ENCODE measurements at regions not wholly inside any gene's neighbourhood (a gene's known extent, or its start where the extent isn't known, plus 50 kb on each side); places are given as distances from the start of the nearest gene placed in this dataset.

DNA sequence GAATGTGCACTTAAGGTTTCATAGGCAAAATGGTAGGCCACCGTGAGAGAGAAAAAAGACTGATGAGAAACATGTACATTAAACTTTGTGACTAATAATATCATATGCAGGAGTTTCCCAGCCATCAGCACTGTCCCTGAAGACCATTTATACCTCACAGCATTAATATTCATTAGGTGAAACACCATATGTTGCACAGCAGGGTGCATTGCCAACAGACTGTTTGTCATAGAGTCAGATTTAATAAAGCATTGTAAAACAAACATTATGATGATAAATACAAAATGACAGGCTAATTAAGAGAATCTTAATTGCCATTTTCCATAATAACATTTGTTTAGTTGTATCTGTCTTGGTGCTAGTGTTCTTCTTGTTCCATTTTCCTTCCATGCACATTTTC, 578.3 kb downstream of the EPHA3 start:
- Histone ChIP-seq H3K36me3 (replicated peaks; ENCODE audit: insufficient read depth, low read depth) (no peaks in the 10 kb centered on the region), H3K9me3 (ENCODE audit: low read depth) (no peaks in the 10 kb centered on the region), H3K27me3 (no peaks in the 10 kb centered on the region), H3K4me2 (no peak overlapping the region), H3K79me2 (no peaks in the 10 kb centered on the region), H2AFZ (no peak overlapping the region), H3K4me3 (no peak overlapping the region), H3K27ac (no peak overlapping the region), H3K9me2 (replicated peaks; ENCODE audit: insufficient read depth) (no peaks in the 10 kb centered on the region), H4K20me1 (ENCODE audit: insufficient read depth, poor library complexity, severe bottlenecking) (no peaks in the 10 kb centered on the region), H3K4me1 (ENCODE audit: insufficient read depth) (no peaks in the 10 kb centered on the region)
- no peak for DNase-seq (ENCODE audit: low spot score)
- WGBS (ENCODE audit: low lambda C conversion rate, missing lambda C conversion rate), result 100% methylated on average over 1 of the region's 1 CpG
- no peak for TF ChIP-seq CTCF (IDR thresholded peaks at IDR 0.05; ENCODE audit: poor library complexity)
- no peak for TF ChIP-seq EZH2phosphoT487 (IDR thresholded peaks at IDR 0.05; ENCODE audit: low read depth, severe bottlenecking, unreplicated experiment)
- no peak for TF ChIP-seq EZH2 (IDR thresholded peaks at IDR 0.05; ENCODE audit: borderline replicate concordance)

GRCh38 chr3:89690646-89691045, 583.2 kb downstream of the EPHA3 start:
- Histone ChIP-seq H2AFZ (no peak overlapping the region), H3K4me3 (no peak overlapping the region), H3K9me3 (ENCODE audit: low read depth) (no peaks in the 10 kb centered on the region), H3K27me3 (no peaks in the 10 kb centered on the region), H3K9me2 (replicated peaks; ENCODE audit: insufficient read depth) (no peaks in the 10 kb centered on the region), H4K20me1 (ENCODE audit: insufficient read depth, poor library complexity, severe bottlenecking) (no peaks in the 10 kb centered on the region), H3K79me2 (no peaks in the 10 kb centered on the region), H3K27ac (no peak overlapping the region), H3K36me3 (replicated peaks; ENCODE audit: insufficient read depth, low read depth) (no peaks in the 10 kb centered on the region), H3K4me1 (ENCODE audit: insufficient read depth) (no peaks in the 10 kb centered on the region), H3K4me2 (no peak overlapping the region)
- 51% methylated on average over 2 of the region's 2 CpGs for WGBS (ENCODE audit: low lambda C conversion rate, missing lambda C conversion rate)
- TF ChIP-seq EZH2 (IDR thresholded peaks at IDR 0.05; ENCODE audit: borderline replicate concordance) (no peak), CTCF (IDR thresholded peaks at IDR 0.05; ENCODE audit: poor library complexity) (no peak), EZH2phosphoT487 (IDR thresholded peaks at IDR 0.05; ENCODE audit: low read depth, severe bottlenecking, unreplicated experiment) (no peak)
- no peak for DNase-seq (ENCODE audit: low spot score)

DNA sequence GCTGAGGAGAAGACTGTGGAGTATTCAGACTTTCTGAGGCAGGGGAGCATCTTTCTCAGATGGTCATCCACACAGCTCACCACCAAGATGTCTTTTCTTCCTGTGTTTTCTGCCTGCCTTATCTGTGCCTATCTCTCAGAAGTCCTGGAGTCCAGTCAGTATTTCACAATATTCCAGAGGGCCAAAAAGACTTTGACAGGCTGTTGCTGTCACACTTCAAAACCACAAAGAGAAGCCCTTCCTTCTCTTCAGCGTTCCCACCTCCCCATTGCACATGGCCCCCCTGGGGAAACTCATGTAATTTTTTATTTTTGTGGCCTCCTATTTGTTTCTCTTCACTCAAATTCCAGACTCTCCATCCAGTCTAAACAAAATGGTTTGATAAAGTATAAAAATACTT, 585.2 kb downstream of the EPHA3 start:
- H3K27me3 ChIP-seq, result no peaks in the 10 kb centered on the region
- H3K4me2 ChIP-seq, result no peak overlapping the region
- H3K4me1 ChIP-seq (ENCODE audit: insufficient read depth), result peaks cover under 1% of the 10 kb centered on the region
- DNase-seq (ENCODE audit: low spot score), result no peak
- H3K4me3 ChIP-seq, result no peak overlapping the region
- no peaks in the 10 kb centered on the region for H3K9me3 ChIP-seq (ENCODE audit: low read depth)
- H3K79me2 ChIP-seq, result no peaks in the 10 kb centered on the region
- 68% methylated on average over 1 of the region's 1 CpG for WGBS (ENCODE audit: low lambda C conversion rate, missing lambda C conversion rate)
- no peaks in the 10 kb centered on the region for H3K9me2 ChIP-seq (replicated peaks; ENCODE audit: insufficient read depth)
- H4K20me1 ChIP-seq (ENCODE audit: insufficient read depth, poor library complexity, severe bottlenecking), result no peaks in the 10 kb centered on the region
- no peaks in the 10 kb centered on the region for H3K36me3 ChIP-seq (replicated peaks; ENCODE audit: insufficient read depth, low read depth)
- H2AFZ ChIP-seq, result no peak overlapping the region
- TF ChIP-seq CTCF (IDR thresholded peaks at IDR 0.05; ENCODE audit: poor library complexity) (no peak), EZH2phosphoT487 (IDR thresholded peaks at IDR 0.05; ENCODE audit: low read depth, severe bottlenecking, unreplicated experiment) (no peak), EZH2 (IDR thresholded peaks at IDR 0.05; ENCODE audit: borderline replicate concordance) (no peak)
- H3K27ac ChIP-seq, result no peak overlapping the region

Data from hepatocyte (in vitro differentiated cells).